ENCODE measurements at regions not wholly inside any gene's neighbourhood (a gene's known extent, or its start where the extent isn't known, plus 50 kb on each side); places are given as distances from the start of the nearest gene placed in this dataset.

DNA sequence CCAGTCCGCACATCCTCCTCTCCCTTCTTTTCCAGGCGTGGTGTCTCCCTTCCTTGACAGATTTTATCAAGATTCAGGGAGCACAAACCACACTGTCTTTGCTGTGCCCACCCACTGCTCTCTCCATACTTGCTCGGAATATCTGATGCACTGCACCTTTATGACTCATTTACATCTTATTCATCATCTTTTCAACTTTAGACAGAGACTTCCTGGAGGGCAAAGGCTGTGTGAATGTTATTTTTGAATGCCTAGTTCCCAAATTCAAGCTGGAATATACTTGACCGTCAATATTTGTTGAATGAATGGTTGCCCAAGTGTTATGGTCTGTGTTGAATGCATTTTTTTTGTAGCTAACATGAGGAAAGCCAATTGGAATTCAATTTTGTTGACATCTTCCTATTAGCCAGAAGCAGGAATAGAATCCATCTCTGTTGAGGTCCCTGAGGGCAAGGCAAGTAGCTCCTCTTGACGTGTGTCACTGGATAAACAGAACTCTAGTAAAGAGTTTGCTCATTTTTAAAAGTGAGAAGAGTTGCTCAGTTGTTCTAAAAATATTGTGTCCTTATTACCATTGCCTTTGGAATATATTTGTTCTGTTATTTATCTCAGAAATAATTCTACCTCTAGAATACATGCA lies 95.0 kb downstream of the KLF6 start:
- DNase-seq, result no peak

DNA sequence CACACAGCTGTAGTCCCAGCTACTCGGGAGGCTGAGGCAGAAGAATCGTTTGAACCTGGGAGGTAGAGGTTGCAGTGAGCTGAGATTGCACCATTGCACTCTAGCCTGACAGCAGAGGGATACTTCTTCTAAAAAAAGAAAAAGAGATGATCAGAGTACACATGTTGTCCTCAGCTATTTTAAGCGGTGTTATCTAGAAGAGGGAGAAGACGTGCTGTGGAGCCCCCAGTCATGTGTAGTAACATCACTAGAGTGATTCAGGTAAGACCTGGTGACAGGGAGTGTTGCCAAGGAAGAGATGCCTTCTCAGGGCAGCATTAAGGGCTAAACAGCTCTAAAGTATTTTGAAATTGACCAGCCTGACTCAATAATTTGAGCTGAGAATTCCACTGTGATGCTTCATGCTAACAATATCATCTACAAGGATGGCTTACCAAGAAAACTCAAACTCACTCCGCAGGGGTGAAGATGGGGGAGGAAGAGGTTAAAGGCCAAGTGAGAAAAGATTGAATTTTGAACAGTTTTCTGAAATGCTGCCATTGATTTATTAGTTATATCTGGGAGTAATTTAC lies 97.4 kb downstream of the KLF6 start:
- DNase-seq, result no peak

- DNase-seq, result no peak
These were observed 99.6 kb downstream of the KLF6 start for GRCh38 chr10:3685384-3685783.

DNA sequence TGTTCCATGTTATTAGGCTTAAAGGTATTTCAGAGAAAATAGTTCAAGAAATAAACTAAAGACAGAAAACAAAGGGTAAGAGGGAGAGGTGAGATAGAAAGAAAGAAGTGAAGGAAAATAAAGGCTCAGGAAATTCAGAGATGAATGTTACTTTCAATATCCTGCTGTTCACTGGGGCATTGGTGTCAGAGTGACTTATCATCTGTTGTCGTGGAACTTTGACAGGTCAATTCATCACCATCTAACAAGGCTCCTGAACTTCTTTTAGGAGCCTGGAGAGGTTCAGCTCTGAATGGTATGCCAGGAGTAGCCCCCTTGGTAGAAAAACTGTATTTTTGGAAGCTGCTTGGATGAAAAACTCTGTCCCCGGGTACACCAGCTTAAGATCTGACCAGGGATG lies 100.1 kb downstream of the KLF6 start:
- no peak for DNase-seq

DNA sequence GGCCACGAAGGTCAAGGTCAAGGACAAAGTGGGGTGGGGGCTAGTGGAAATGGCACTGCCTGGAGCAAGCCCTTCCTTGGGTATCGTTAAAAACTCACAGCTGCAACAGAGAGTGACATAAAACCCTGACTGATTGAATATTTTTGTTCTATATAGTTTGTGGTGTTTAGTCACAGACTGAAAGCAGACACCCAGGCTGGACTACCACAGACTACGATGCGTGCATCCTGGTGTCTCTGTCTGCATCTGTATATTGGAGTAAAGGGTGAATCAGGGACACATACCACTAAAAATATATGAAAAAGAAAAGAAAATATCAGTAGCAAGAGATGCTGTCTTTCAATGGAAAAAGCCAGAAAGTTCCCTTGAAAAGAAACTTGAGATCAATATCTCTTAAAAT lies 101.4 kb downstream of the KLF6 start:
- DNase-seq, result no peak

GRCh38 chr10:3682745-3683144 lies 102.3 kb downstream of the KLF6 start:
- DNase-seq, result no peak

- DNase-seq, result no peak
These were observed 103.1 kb downstream of the KLF6 start for GRCh38 chr10:3681642-3682554.

DNA sequence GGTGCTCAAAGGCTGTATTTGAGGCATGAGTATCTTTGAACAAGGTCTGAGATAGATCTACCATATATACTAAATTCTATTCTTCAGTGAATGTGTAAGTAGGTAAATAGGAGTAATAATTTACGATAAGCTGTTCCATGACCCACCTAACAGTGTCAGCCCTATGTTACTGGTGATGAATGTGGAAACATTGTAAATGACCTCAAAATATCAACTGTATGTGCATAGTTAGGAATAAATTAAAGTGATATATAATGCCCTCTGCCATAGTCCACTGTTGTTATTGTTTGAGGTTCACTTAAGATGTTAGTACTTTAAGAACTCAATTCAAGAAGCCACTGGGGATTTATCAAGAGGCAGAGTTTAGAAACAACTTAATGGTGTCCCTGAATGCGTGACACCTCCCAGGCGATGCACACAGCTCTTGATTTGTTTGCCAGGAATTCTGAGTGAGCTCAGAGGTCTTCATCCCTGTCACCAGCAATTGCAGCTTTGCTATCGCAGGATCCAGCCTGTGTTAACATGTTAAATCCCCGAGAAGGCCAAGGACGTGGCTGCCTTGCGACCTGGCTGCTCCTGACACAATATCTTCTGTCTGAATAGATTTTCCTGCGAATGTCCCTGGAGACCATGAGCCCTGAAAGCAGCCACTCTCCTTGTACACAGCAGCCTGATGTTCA lies 104.9 kb downstream of the KLF6 start:
- DNase-seq, result no peak

DNA sequence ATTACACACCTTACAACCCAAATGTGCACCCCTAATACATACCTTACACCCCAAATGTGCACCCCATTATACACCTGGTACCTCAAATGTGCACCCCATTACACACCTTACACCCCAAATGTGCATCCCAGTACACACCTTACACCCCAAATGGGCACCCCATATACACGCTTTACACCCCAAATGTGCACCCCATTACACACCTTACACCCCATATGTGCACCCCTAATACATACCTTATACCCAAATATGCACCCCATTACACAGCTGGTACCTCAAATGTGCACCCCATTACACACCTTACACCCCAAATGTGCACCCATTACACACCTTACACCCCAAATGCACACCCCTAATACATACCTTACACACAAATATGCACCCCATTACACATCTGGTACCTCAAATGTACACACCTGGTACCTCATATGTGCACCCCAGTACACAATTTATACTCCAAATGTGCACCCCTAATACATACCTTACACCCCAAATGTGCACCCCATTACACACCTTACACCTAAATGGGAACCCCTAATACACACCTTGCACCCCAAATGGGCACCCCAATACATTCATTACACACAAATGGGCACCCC lies 106.3 kb downstream of the KLF6 start:
- no peak for DNase-seq

GRCh38 chr10:3676564-3676963 lies 108.4 kb downstream of the KLF6 start:
- DNase-seq, result no peak

- DNase-seq, result no peak
These were observed 112.8 kb downstream of the KLF6 start for GRCh38 chr10:3672220-3672619.

DNA sequence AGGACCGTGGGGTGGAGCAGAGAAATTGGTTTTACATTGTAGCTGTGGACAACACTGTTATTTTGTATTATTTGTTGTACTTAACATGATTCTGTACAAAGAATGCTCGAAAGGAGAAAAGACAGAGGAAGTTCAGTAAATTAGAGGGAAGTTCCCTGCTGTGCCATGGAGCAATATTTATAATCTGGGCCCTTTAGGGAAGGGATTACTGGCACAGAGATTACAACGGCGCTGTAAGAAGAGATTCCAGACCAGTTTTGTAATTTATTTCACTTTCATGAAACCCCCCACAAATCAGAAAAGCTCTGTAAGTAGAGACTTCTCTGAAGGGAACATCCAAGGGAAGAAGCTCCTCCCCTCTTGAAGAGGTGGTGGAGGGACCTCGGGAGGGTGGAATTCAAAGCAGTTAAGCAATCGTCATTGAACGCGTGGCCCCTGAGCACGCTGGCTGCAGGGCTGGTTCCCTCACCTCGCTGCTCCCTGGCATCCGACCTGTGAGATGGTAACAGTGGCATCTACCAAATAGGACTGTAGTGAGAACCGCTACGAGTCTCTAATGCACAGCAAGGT lies 113.5 kb downstream of the KLF6 start:
- no peak for DNase-seq

- DNase-seq, result no peak
These were observed 116.1 kb downstream of the KLF6 start for GRCh38 chr10:3668966-3669330.

DNA sequence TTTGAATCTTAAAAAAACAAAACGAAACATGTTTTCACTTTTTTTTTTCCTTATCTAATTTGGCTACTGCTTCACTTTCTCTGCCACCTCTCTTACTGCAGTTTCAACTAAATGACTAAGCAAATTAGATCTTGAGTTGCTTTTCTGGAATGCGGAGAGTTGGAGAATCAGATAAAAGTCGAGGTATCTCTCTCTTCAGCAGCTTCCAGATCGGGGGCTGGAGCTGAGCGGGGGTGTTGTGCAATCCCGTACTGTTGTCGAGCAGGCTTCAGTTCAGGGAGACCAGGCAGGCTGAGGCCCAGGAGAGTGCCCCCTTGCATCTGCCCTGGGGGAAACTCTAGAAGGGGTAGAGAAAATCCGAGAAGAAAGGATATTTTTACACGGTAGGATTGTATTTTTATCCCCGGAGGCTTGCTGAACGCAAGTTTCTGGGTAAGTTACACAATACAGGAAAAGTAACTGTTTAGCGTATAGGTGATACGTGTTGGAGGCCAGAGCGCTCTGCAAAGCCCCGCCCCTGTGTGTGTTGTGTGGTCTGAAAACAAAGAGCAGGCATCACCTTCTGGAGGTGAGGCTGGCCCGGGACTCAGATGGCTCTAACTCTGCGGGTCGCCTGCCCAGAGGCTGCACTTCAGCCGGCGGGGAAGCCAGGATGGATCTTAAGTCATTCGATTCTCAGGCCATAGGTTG lies 116.6 kb downstream of the KLF6 start:
- peak; percentile 64 for DNase-seq

DNA sequence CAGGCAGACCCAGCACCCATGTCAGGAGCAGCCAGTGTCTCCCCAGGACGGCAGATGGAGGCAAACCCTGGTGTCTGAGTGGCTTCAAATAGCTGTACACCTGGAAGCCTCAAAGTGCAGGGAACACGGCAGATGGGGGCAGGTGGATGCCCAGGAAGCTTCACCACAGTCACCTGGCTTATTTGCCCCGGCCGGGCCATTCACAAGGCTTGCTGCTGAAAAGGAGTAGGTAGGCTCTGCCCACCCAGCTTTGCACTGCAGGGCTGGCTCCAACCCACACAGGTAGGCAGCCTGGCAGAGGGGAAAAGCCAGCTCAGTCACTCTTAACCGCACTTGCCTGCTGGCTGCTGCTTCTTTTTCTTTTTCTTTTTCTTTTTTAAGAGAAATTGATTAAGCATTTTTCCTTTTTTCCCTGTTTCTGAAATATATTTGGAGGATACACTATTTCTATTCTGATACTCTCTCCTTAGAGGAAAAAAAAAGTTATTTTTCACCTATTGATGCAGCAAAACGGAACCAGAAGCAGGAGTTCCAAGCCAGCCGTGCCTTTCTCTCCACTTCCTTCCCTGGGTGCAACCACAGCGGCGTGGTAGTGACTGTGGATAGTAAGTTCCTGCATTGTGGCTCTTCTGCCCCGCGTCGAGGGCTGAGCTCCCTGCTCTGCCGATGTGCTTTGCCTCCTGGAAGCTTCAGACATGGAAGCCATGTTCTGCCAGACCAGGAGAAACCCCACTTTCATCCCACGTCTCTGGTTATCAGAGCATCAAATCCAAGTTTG lies 118.3 kb downstream of the KLF6 start:
- peak; percentile 44 for DNase-seq

GRCh38 chr10:3665316-3665908 lies 119.6 kb downstream of the KLF6 start:
- no peak for DNase-seq

- no peak for DNase-seq
These were observed 122.2 kb downstream of the KLF6 start for GRCh38 chr10:3662775-3663174.

GRCh38 chr10:3661271-3661670 lies 123.7 kb downstream of the KLF6 start:
- DNase-seq, result no peak

- no peak for DNase-seq
These were observed 124.3 kb downstream of the KLF6 start for GRCh38 chr10:3660753-3661152.

- no peak for DNase-seq
These were observed 125.6 kb downstream of the KLF6 start for GRCh38 chr10:3659203-3659917.

Data from stimulated activated CD8-positive, alpha-beta memory T cell treated with anti-CD3 and anti-CD28 coated beads, Interleukin-4, amount 100 ng/mL, for 48 hours (primary cell).